K562 (cell line): ENCODE measurements at regions not wholly inside any gene's neighbourhood (a gene's known extent, or its start where the extent isn't known, plus 50 kb on each side); places are given as distances from the start of the nearest gene placed in this dataset.

Experiments used
- ATAC-seq: fragments of 200-7000 bp; cut with Tn5 transposase; 3 replicates; pipeline ENCODE4 v1.9.1; 2020; ENCODE audit warnings: moderate library complexity
- BruUV-seq: library from RNA; stranded (reverse); fragments of 400-500 nt; replicated peaks from 2 replicates; lab custom pipeline; 2021; lab: Mats Ljungman, UMichigan
- CTCF ChIA-PET: fragments of 300-600 bp; formaldehyde crosslinking; extraction: SDS; loops from one replicate; lab custom pipeline; 2021; ENCODE audit warnings: low intra/inter-chr PET ratio; lab: Yijun Ruan, JAX
- POLR2A ChIA-PET: fragments of 300-600, 350-650 bp; sonication (Branson Sonifier 250); formaldehyde crosslinking; extraction: SDS; loops from one replicate; lab custom pipeline; 2021; ENCODE audit warnings: antibody characterized with exemption, inconsistent platforms; lab: Yijun Ruan, JAX
- DNase-seq, 4 experiments: peaks; one replicate each; pipeline versions ENCODE4 v3.0.0 to v3.0.0-alpha.2; 2011 to 2018; ENCODE audit warnings: low spot score in 3 of 4, mixed read lengths in 3 of 4; ENCODE audit errors: extremely low read depth in 1 of 4
- FAIRE-seq: peaks from 2 replicates; lab custom pipeline; 2011; peaks lifted over from hg19 to GRCh38; lab: Jason Lieb, UNC
- H2AFZ ChIP-seq: 2 replicates; pipeline ENCODE4 v1.6.0; 2011; ENCODE audit warnings: low read depth, low read length, control low read depth, inconsistent platforms
- H3K27ac ChIP-seq: fragments of 200-600 bp; 3 replicates; pipeline ENCODE4 v1.8.0; 2011; ENCODE audit warnings: low read depth, mild to moderate bottlenecking, control low read depth, inconsistent platforms, low read length, moderate library complexity, mixed read lengths; ENCODE audit errors: extremely low read depth
- H3K27me3 ChIP-seq, 2 experiments: fragments of 300-600 bp in 1 of 2; 2 replicates in 1 of 2; 3 replicates in 1 of 2; pipeline versions ENCODE4 v1.6.0 to v1.8.0; 2011; ENCODE audit warnings: inconsistent platforms in 2 of 2, low read length in 2 of 2, mild to moderate bottlenecking in 1 of 2, mixed read lengths in 1 of 2, moderate library complexity in 1 of 2; ENCODE audit not compliant: control insufficient read depth in 2 of 2, insufficient read depth in 2 of 2
- H3K36me3 ChIP-seq: fragments of 300-600 bp; 3 replicates; pipeline ENCODE4 v1.8.0; 2011; ENCODE audit warnings: mild to moderate bottlenecking, low read length, inconsistent platforms; ENCODE audit not compliant: control insufficient read depth, insufficient read depth
- H3K4me1 ChIP-seq, 2 experiments: fragments of 200-600 bp in 1 of 2; replicated peaks in 1 of 2; 2 replicates in 1 of 2; 3 replicates in 1 of 2; pipeline versions ENCODE4 v1.5.1 to v1.8.0; 2011; ENCODE audit warnings: inconsistent platforms in 2 of 2, low read length in 2 of 2, mild to moderate bottlenecking in 1 of 2, mixed read lengths in 1 of 2, moderate library complexity in 1 of 2; ENCODE audit not compliant: control insufficient read depth in 2 of 2, insufficient read depth in 2 of 2
- H3K4me2 ChIP-seq: 2 replicates; pipeline ENCODE4 v1.6.1; 2011; ENCODE audit warnings: low read length, control low read depth, inconsistent platforms, mixed read lengths; ENCODE audit not compliant: insufficient read depth
- H3K4me3 ChIP-seq: fragments of 200-600 bp; sonication (generic), shearing (Covaris generic); 2 replicates; pipeline ENCODE4 v1.5.1; 2016; ENCODE audit warnings: control low read depth, inconsistent platforms
- H3K79me2 ChIP-seq: fragments of 200-600 bp; 3 replicates; pipeline ENCODE4 v1.8.0; 2011; ENCODE audit warnings: low read length, inconsistent platforms; ENCODE audit not compliant: control insufficient read depth, insufficient read depth
- H3K9ac ChIP-seq, 2 experiments: 2 replicates each; pipeline versions ENCODE4 v1.6.0 to v1.6.1; 2011; ENCODE audit warnings: low read depth in 2 of 2, low read length in 2 of 2, control low read depth in 1 of 2, inconsistent platforms in 1 of 2, mild to moderate bottlenecking in 1 of 2, mixed read lengths in 1 of 2; ENCODE audit not compliant: insufficient read depth in 1 of 2
- H3K9me1 ChIP-seq: one replicate; pipeline ENCODE4 v1.6.0; 2011; ENCODE audit warnings: inconsistent platforms, mild to moderate bottlenecking, low read length, moderate library complexity; ENCODE audit not compliant: control insufficient read depth, insufficient read depth
- H3K9me3 ChIP-seq: replicated peaks from 2 replicates; pipeline ENCODE4 v1.5.1; 2011; ENCODE audit warnings: low read depth, low read length, inconsistent platforms; ENCODE audit not compliant: control insufficient read depth, insufficient read depth
- H4K20me1 ChIP-seq: replicated peaks from 2 replicates; pipeline ENCODE4 v1.6.1; 2011; ENCODE audit warnings: low read length, inconsistent platforms, mixed read lengths; ENCODE audit not compliant: control insufficient read depth, insufficient read depth
- CLOCK ChIP-seq: fragments of 250-450 bp; sonication (Bioruptor Pico); IDR thresholded peaks from 2 replicates; pipeline ENCODE4 v1.4.0; 2020; ENCODE audit warnings: mild to moderate bottlenecking, moderate library complexity, borderline replicate concordance
- GATA2 ChIP-seq: sonication (generic); formaldehyde crosslinking; IDR thresholded peaks from 2 replicates; pipeline ENCODE4 v1.4.0; 2020; ENCODE audit warnings: mild to moderate bottlenecking, missing genetic modification reagents
- ZNF197 ChIP-seq: fragments of 200-800 bp; sonication (Bioruptor generic); IDR thresholded peaks from 2 replicates; pipeline ENCODE4 v1.6.1; 2016; ENCODE audit warnings: low read depth, missing genetic modification characterization, missing compliant biosample characterization
- WGBS: fragments of 100-300 bp; shearing (Covaris generic); methylation state at CpG from one replicate; pipeline ENCODE4 v1.1.6; 2016; ENCODE audit warnings: low coverage, mixed read lengths; ENCODE audit not compliant: insufficient coverage; ENCODE audit errors: missing lambda C conversion rate; 5-methylcytosine and 5-hydroxymethylcytosine counted together
- in situ Hi-C: fragments of 300-500 bp; cut with MboI; formaldehyde crosslinking; loops from 4 replicates; pipeline ENCODE4 v1.15.0; 2018; ENCODE audit warnings: inconsistent platforms, mixed read lengths
- intact Hi-C: fragments of 100-400 bp; cut with micrococcal nuclease; formaldehyde crosslinking; loops from 2 replicates; pipeline ENCODE4 v1.14.2; 2022

- Histone ChIP-seq H3K9me1 (no peaks in the 10 kb centered on the region), H3K79me2 (no peaks in the 10 kb centered on the region), H3K9me3 (no peaks in the 10 kb centered on the region), H3K27ac (no peak overlapping the region), H3K4me2 (no peak overlapping the region), H3K9ac (no peak overlapping the region), H3K36me3 (no peaks in the 10 kb centered on the region), H3K4me3 (no peak overlapping the region), H2AFZ (no peak overlapping the region)
- BruUV-seq, result no TSS peak
- FAIRE-seq (no peak), DNase-seq (no peak), ATAC-seq (no peak)
- ChIA-PET CTCF (no interaction called here), POLR2A (interaction anchor here (0.7 kb wide), 1 partner anchor 106 kb away, joined by 3 read pairs; no protein-coding TSS in a partner anchor)
- intact Hi-C loops, result no loop called here
- 0% methylated on average over 1 of the region's 1 CpG for WGBS
- TF ChIP-seq CLOCK, result no peak
- no peak for TF ChIP-seq ZNF197 (CRISPR knock-in tag)
- no peak for TF ChIP-seq GATA2
- TF ChIP-seq, all 486 proteins: peak for 0
- no peaks in the 10 kb centered on the region for H4K20me1 ChIP-seq
- in situ Hi-C loops, result no loop called here
- no peaks in the 10 kb centered on the region for H3K27me3 ChIP-seq
- no peaks in the 10 kb centered on the region for H3K4me1 ChIP-seq
Measured at GRCh38 chr6:113149511-113149910, 707.6 kb upstream of the MARCKS start.
